GM23338 (cell line): ENCODE measurements at regions not wholly inside any gene's neighbourhood (a gene's known extent, or its start where the extent isn't known, plus 50 kb on each side); places are given as distances from the start of the nearest gene placed in this dataset.

ENCODE experiments used
- CREB1 ChIP-seq: fragments of 250-450 bp; sonication (Bioruptor Pico); IDR thresholded peaks from 2 replicates; pipeline ENCODE4 v1.5.0; 2020; ENCODE audit warnings: low read depth, mild to moderate bottlenecking, moderate library complexity
- EZH2phosphoT487 ChIP-seq: fragments of 200-600 bp; sonication (generic); IDR thresholded peaks from one replicate; pipeline ENCODE4 v1.8.1; 2018; ENCODE audit warnings: antibody characterized with exemption; ENCODE audit not compliant: unreplicated experiment
- JUNB ChIP-seq: IDR thresholded peaks from one replicate; pipeline ENCODE4 v1.6.1; 2016; ENCODE audit warnings: antibody characterized with exemption; ENCODE audit not compliant: unreplicated experiment
- NANOG ChIP-seq: IDR thresholded peaks from 2 replicates; pipeline ENCODE4 v1.6.1; 2016; ENCODE audit warnings: antibody characterized with exemption, borderline replicate concordance
- POLR2AphosphoS5 ChIP-seq: IDR thresholded peaks from 2 replicates; pipeline ENCODE4 v1.6.1; 2016; ENCODE audit warnings: antibody characterized with exemption, low read depth
- ZNF114 ChIP-seq: fragments of 250-450 bp; sonication (Bioruptor Pico); IDR thresholded peaks from 2 replicates; pipeline ENCODE4 v1.5.0; 2020; ENCODE audit warnings: mild to moderate bottlenecking, moderate library complexity
- ZNF462 ChIP-seq: fragments of 250-450 bp; sonication (Bioruptor Pico); IDR thresholded peaks from 2 replicates; pipeline ENCODE4 v1.5.0; 2020; ENCODE audit warnings: mild to moderate bottlenecking, moderate library complexity
- TF ChIP-seq, protein P1 (sequence below): IDR thresholded peaks from one replicate; pipeline ENCODE4 v1.6.1; 2018; ENCODE audit warnings: antibody characterized with exemption; ENCODE audit not compliant: unreplicated experiment

DNA sequence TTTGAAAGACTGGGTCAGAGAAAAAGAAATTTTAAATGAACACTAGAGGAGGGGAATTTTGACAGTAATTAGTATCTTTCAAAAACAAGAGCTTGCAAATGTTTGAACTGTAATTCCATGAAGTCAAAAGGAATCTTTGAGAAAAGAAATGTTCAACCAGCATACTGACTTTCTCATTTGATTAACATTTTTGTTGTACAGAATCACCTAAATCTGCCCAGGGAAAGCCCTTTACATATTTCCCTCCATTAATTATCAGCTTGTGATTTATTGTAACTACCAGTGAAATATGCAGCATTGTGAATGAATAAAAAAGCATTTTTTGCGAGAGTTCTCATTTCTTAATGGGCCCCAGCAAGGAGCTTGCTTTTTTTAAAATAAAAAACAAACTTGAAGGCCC lies 61.2 kb upstream of the CCDC91 start (continued):
- no peak for TF ChIP-seq ZNF462 (CRISPR knock-in tag)
- no peak for TF ChIP-seq JUNB
- no peak for TF ChIP-seq POLR2AphosphoS5
- TF ChIP-seq CREB1 (CRISPR knock-in tag) = no peak
- TF ChIP-seq, protein P1, sequence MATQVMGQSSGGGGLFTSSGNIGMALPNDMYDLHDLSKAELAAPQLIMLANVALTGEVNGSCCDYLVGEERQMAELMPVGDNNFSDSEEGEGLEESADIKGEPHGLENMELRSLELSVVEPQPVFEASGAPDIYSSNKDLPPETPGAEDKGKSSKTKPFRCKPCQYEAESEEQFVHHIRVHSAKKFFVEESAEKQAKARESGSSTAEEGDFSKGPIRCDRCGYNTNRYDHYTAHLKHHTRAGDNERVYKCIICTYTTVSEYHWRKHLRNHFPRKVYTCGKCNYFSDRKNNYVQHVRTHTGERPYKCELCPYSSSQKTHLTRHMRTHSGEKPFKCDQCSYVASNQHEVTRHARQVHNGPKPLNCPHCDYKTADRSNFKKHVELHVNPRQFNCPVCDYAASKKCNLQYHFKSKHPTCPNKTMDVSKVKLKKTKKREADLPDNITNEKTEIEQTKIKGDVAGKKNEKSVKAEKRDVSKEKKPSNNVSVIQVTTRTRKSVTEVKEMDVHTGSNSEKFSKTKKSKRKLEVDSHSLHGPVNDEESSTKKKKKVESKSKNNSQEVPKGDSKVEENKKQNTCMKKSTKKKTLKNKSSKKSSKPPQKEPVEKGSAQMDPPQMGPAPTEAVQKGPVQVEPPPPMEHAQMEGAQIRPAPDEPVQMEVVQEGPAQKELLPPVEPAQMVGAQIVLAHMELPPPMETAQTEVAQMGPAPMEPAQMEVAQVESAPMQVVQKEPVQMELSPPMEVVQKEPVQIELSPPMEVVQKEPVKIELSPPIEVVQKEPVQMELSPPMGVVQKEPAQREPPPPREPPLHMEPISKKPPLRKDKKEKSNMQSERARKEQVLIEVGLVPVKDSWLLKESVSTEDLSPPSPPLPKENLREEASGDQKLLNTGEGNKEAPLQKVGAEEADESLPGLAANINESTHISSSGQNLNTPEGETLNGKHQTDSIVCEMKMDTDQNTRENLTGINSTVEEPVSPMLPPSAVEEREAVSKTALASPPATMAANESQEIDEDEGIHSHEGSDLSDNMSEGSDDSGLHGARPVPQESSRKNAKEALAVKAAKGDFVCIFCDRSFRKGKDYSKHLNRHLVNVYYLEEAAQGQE = no peak
- TF ChIP-seq ZNF114 (CRISPR knock-in tag) = no peak
- TF ChIP-seq NANOG = no peak
- no peak for TF ChIP-seq EZH2phosphoT487
